A673 (cell line): ENCODE measurements at regions not wholly inside any gene's neighbourhood (a gene's known extent, or its start where the extent isn't known, plus 50 kb on each side); places are given as distances from the start of the nearest gene placed in this dataset.

Source experiments
- BruUV-seq: library from RNA; stranded (reverse); fragments of 400-500 nt; replicated peaks from 2 replicates; lab custom pipeline; 2021; lab: Mats Ljungman, UMichigan
- CTCF ChIA-PET: fragments of 300-600 bp; sonication (Branson Sonifier 250); formaldehyde crosslinking; loops from one replicate; lab custom pipeline; 2022; ENCODE audit warnings: antibody characterized with exemption; lab: Charles Lee
- POLR2A ChIA-PET: fragments of 300-600 bp; sonication (Branson Sonifier 250); formaldehyde crosslinking; loops from one replicate; lab custom pipeline; 2022; ENCODE audit warnings: antibody characterized with exemption; ENCODE audit not compliant: low non-redundant PET; lab: Charles Lee
- DNase-seq: peaks from one replicate; pipeline ENCODE4 v3.0.0-alpha.2; 2015; ENCODE audit warnings: low spot score
- H3K27ac ChIP-seq: fragments of 200-600 bp; sonication (generic); 2 replicates; pipeline ENCODE4 v1.5.1; 2016; ENCODE audit warnings: mixed run types, low read depth, mild to moderate bottlenecking, mixed read lengths, antibody characterized with exemption, low read length; ENCODE audit not compliant: poor library complexity, severe bottlenecking
- H3K27me3 ChIP-seq: fragments of 200-600 bp; sonication (generic); replicated peaks from 2 replicates; pipeline ENCODE4 v1.6.1; 2017; ENCODE audit warnings: mixed run types, low read depth, mild to moderate bottlenecking, mixed read lengths, antibody characterized with exemption, low read length; ENCODE audit not compliant: insufficient read depth, poor library complexity
- H3K36me3 ChIP-seq: fragments of 200-600 bp; sonication (generic); 2 replicates; pipeline ENCODE4 v1.6.1; 2016; ENCODE audit warnings: mixed run types, mild to moderate bottlenecking, mixed read lengths, antibody characterized with exemption, low read length; ENCODE audit not compliant: insufficient read depth, poor library complexity, severe bottlenecking
- H3K4me1 ChIP-seq: fragments of 200-600 bp; sonication (generic); 2 replicates; pipeline ENCODE4 v1.6.1; 2017; ENCODE audit warnings: mixed run types, mild to moderate bottlenecking, mixed read lengths, antibody characterized with exemption, low read length; ENCODE audit not compliant: insufficient read depth, poor library complexity, severe bottlenecking
- H3K4me3 ChIP-seq: fragments of 200-600 bp; sonication (generic); 2 replicates; pipeline ENCODE4 v1.5.1; 2016; ENCODE audit warnings: low read depth, mixed run types, mild to moderate bottlenecking, mixed read lengths, low read length; ENCODE audit not compliant: poor library complexity, severe bottlenecking
- H3K9me3 ChIP-seq: fragments of 200-600 bp; sonication (generic); 2 replicates; pipeline ENCODE4 v1.6.1; 2016; ENCODE audit warnings: mixed run types, low read depth, mild to moderate bottlenecking, mixed read lengths, antibody characterized with exemption, low read length; ENCODE audit not compliant: poor library complexity, severe bottlenecking
- CTCF ChIP-seq: fragments of 300-800, 200-600 bp; sonication (generic); conservative IDR thresholded peaks from 2 replicates; pipeline ENCODE4 v1.5.1; 2017; ENCODE audit warnings: low read depth, mild to moderate bottlenecking, antibody characterized with exemption, low read length, moderate library complexity, mixed read lengths
- EZH2 ChIP-seq: fragments of 200-600 bp; sonication (generic); IDR thresholded peaks from 2 replicates; pipeline ENCODE4 v1.6.1; 2017; ENCODE audit warnings: borderline replicate concordance, low read depth, mild to moderate bottlenecking, mixed read lengths, antibody characterized with exemption, low read length; ENCODE audit not compliant: poor library complexity, severe bottlenecking
- intact Hi-C: fragments of 100-400 bp; cut with micrococcal nuclease; formaldehyde crosslinking; loops from one replicate; pipeline ENCODE4 v1.10.0; 2022; ENCODE audit not compliant: unreplicated experiment

DNA sequence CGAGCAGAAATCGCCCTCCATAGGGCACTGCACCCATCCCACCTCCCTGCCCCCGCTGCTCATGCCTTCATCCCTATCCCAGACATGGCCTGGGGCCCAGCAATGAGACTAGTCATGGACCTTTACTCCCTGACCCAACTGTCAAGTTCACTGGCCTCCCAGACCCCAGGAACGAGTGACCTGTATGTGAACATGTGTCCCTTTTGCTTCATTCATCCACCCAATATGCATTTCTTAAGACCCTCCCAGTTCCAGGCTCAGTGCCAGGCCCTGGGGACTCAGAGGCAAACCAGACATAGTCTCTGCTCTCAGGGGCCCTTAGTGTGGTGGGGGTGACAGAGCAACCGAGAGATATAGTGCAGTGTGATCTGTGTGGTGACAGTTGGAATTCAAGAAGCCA, 67.0 kb downstream of the EFNB1 start:
- no peaks in the 10 kb centered on the region for H3K9me3 ChIP-seq
- ChIA-PET POLR2A (no interaction called here), CTCF (no interaction called here)
- intact Hi-C loops = no loop called here
- H3K4me3 ChIP-seq = no peak overlapping the region
- peak; percentile 41 for DNase-seq
- TF ChIP-seq EZH2 = no peak
- TF ChIP-seq CTCF = no peak
- no peak overlapping the region for H3K27ac ChIP-seq
- BruUV-seq = no TSS peak
- peaks cover 30% of the 10 kb centered on the region for H3K4me1 ChIP-seq
- H3K36me3 ChIP-seq = no peaks in the 10 kb centered on the region
- H3K27me3 ChIP-seq = no peaks in the 10 kb centered on the region

DNA sequence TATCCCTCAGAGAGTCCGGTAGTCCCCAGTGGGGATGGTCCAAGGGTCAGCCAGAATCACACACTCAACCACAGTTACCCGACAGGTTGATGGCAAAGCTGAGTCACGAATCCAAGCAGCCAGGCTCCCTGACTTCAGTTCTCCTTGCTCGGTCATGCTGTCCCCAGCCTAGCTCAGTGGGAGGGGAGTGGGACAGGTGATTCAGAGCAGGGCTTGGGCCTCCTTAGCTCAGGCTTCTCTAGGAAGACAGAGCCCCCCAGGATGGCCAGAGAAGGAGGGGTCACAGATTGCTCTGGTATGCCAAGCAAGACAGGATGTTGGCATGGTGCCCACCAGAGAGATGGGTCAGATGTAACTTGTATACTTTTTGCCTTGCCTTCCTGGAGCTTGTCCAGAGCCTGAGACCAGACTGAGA, 66.5 kb downstream of the EFNB1 start:
- H3K27ac ChIP-seq = peak overlapping the region; percentile 67
- peak; percentile 24 for DNase-seq
- intact Hi-C loops = no loop called here
- BruUV-seq = no TSS peak
- no peaks in the 10 kb centered on the region for H3K36me3 ChIP-seq
- H3K4me1 ChIP-seq = peaks cover 30% of the 10 kb centered on the region
- H3K4me3 ChIP-seq = no peak overlapping the region
- H3K9me3 ChIP-seq = no peaks in the 10 kb centered on the region
- no peaks in the 10 kb centered on the region for H3K27me3 ChIP-seq
- CTCF ChIA-PET = interaction anchor here (0.5 kb wide), 1 partner anchor 28 kb away, joined by 8 read pairs; no protein-coding TSS in a partner anchor
- no peak for TF ChIP-seq CTCF
- TF ChIP-seq EZH2 = no peak
- POLR2A ChIA-PET = no interaction called here

DNA sequence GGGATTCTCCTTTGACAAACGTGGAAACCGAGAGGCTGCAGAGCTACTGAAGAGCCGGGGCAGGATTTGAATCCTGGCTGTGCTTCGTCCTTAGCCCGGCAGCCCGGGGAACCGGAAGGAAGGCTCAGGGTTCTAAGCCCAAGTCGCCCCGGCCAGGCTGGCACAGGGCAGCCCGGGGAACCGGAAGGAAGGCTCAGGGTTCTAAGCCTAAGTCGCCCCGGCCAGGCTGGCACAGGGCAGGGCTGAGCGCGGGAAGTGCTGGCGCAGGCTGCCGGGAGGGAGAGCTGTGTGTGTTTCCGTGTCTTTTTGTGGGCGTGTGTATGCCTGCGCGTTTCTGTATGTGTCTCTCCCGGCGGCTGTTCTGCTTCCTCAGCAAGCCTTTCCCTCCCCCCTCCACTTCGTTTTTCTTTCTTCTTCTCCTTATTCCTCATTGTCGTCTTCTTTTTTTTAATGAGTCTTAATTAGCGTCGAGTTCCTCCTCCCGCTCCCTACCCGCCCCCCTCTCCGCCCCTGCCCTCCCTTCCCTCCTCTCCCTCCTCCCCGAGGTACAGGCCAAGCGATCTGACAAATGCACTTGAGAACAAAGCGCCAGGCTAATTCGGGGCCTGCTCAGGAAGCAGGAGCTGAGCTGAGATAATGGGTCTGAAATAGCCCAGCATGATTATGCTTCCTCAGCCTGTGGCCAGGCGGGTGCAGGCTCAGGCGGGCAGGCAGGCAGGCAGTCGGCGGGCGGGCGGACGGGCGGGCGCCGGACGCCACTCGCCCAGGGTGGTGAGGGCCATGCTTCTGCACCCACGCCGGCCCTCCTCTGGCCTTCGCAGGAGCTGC, 65.9 kb downstream of the EFNB1 start:
- DNase-seq = peak; percentile 78
- H3K27ac ChIP-seq = peak overlapping the region; percentile 67

More for the DNA sequence above, 65.9 kb downstream of the EFNB1 start:
- CTCF ChIA-PET = interaction anchor here (0.5 kb wide), 1 partner anchor 29 kb away, joined by 8 read pairs; no protein-coding TSS in a partner anchor
- BruUV-seq = no TSS peak
- intact Hi-C loops = no loop called here
- no peak overlapping the region for H3K4me3 ChIP-seq
- peaks cover 30% of the 10 kb centered on the region for H3K4me1 ChIP-seq
- H3K36me3 ChIP-seq = no peaks in the 10 kb centered on the region
- POLR2A ChIA-PET = no interaction called here
- TF ChIP-seq CTCF (no peak), EZH2 (no peak)
- H3K27me3 ChIP-seq = no peaks in the 10 kb centered on the region
- H3K9me3 ChIP-seq = no peaks in the 10 kb centered on the region
